ENCODE measurements at regions not wholly inside any gene's neighbourhood (a gene's known extent, or its start where the extent isn't known, plus 50 kb on each side); places are given as distances from the start of the nearest gene placed in this dataset.

DNA sequence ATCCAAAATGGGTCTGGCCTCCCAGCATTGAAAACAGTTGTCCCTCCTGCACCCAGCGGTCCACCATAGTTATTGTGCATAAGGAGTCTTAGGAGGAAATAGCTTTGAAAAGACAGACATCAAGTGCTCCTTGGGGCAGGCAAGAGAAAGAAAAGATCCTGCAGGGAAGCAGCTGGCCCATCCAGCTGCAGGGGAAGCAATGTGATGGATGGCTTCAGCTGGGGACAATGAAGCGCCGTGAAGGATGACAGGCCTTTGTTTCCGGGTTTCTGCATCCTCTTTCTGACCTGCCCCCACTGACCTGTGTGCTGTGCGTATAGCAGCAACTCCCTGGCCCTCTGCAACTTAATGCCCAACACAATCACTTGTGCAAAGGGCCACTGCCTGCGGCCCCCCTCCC, 142.9 kb upstream of the NCKAP5 start:
- TF ChIP-seq CTCF (IDR thresholded peaks at IDR 0.05; ENCODE audit: low read depth, low read length, missing control alignments): no peak
- no peak overlapping the region for H3K4me3 ChIP-seq (ENCODE audit: low read depth, low read length)
- DNase-seq (ENCODE audit: low read depth): no peak
- in situ Hi-C loops (cut with HindIII; ENCODE audit: low sequenced_read_pairs): no loop called here

DNA sequence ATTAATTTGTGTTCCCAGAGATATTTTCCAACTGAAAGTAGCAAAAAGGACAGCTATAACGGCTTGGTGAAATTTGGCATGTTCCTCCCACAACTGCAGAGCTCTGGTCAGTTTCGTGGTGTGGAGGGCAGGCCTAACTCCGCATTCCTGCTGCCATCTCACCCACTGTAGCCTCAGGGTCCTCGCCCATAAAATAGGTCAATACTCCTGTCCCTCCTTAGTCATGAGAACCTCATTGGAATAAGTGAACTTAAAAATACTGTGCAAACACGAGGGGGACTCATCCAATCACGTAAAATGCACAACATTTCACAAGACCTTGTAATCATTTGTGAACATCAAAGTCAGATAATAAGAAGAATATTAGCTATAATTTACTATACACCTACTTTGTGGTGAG, 143.5 kb upstream of the NCKAP5 start:
- in situ Hi-C loops (cut with HindIII; ENCODE audit: low sequenced_read_pairs): no loop called here
- TF ChIP-seq CTCF (IDR thresholded peaks at IDR 0.05; ENCODE audit: low read depth, low read length, missing control alignments): no peak
- H3K4me3 ChIP-seq (ENCODE audit: low read depth, low read length): no peak overlapping the region
- DNase-seq (ENCODE audit: low read depth): no peak

- DNase-seq (ENCODE audit: low read depth): no peak
- in situ Hi-C loops (cut with HindIII; ENCODE audit: low sequenced_read_pairs): no loop called here
- TF ChIP-seq CTCF (IDR thresholded peaks at IDR 0.05; ENCODE audit: low read depth, low read length, missing control alignments): no peak
- H3K4me3 ChIP-seq (ENCODE audit: low read depth, low read length): no peak overlapping the region
Observed at GRCh38 chr2:133712369-133712768, 144.1 kb upstream of the NCKAP5 start.

DNA sequence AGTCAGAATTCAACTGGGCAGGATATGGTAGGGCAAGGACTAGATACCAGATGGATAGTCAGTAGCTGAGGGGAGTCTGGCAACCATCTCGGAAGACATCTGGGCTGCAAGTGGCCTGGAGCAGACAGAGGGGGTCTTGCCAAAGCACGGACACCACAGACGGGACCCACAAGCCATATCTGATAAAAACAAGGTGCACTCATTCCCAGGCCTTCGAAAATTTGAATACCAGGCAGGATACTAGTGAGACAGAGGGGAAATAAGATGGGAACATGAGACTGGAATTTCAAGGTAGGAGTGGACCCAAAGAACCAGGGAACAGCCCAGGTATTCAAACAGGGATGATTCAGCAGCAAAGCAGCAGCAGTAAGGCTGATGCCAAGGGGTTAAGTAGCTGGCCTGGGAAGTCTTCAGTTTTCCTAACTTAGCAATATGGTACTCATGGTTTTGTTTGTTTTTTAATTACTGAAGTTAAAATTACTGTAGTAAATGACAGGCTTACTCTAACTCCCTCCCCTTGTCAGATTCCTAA, 144.9 kb upstream of the NCKAP5 start:
- in situ Hi-C loops (cut with HindIII; ENCODE audit: low sequenced_read_pairs): no loop called here
- no peak overlapping the region for H3K4me3 ChIP-seq (ENCODE audit: low read depth, low read length)
- TF ChIP-seq CTCF (IDR thresholded peaks at IDR 0.05; ENCODE audit: low read depth, low read length, missing control alignments): no peak
- DNase-seq (ENCODE audit: low read depth): no peak

- TF ChIP-seq CTCF (IDR thresholded peaks at IDR 0.05; ENCODE audit: low read depth, low read length, missing control alignments): no peak
- in situ Hi-C loops (cut with HindIII; ENCODE audit: low sequenced_read_pairs): no loop called here
- no peak for DNase-seq (ENCODE audit: low read depth)
- H3K4me3 ChIP-seq (ENCODE audit: low read depth, low read length): no peak overlapping the region
Observed at GRCh38 chr2:133716166-133716565, 147.9 kb upstream of the NCKAP5 start.

DNA sequence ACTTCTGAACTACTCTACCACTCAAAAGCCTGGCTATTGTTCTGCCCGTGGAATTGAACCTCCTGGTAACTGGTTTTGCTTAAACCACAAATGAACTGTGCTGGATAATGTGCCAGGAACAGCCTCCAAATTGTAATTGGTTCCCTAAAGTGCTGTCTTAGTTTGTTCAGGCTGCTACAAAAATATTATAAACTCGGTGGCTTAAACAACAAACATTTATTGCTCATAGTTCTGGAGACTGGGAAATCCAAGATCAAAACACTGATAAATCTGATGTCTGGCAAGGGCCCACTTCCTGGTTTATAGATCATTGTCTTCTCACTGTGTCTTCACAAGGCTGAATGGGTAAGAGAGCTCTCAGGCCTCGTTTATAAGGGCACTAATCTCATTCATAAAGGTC, 149.2 kb upstream of the NCKAP5 start:
- peak; percentile 60 for DNase-seq (ENCODE audit: low read depth)
- in situ Hi-C loops (cut with HindIII; ENCODE audit: low sequenced_read_pairs): no loop called here
- H3K4me3 ChIP-seq (ENCODE audit: low read depth, low read length): no peak overlapping the region
- no peak for TF ChIP-seq CTCF (IDR thresholded peaks at IDR 0.05; ENCODE audit: low read depth, low read length, missing control alignments)

Measured in astrocyte of the cerebellum (primary cell).